HG02571 (cell line): ENCODE measurements at regions not wholly inside any gene's neighbourhood (a gene's known extent, or its start where the extent isn't known, plus 50 kb on each side); places are given as distances from the start of the nearest gene placed in this dataset.

Experiments used
- ATAC-seq: cut with Tn5 transposase; IDR thresholded peaks from one replicate; pipeline ENCODE4 v1.9.1; 2021; ENCODE audit warnings: mild to moderate bottlenecking, moderate library complexity; ENCODE audit not compliant: unreplicated experiment

DNA sequence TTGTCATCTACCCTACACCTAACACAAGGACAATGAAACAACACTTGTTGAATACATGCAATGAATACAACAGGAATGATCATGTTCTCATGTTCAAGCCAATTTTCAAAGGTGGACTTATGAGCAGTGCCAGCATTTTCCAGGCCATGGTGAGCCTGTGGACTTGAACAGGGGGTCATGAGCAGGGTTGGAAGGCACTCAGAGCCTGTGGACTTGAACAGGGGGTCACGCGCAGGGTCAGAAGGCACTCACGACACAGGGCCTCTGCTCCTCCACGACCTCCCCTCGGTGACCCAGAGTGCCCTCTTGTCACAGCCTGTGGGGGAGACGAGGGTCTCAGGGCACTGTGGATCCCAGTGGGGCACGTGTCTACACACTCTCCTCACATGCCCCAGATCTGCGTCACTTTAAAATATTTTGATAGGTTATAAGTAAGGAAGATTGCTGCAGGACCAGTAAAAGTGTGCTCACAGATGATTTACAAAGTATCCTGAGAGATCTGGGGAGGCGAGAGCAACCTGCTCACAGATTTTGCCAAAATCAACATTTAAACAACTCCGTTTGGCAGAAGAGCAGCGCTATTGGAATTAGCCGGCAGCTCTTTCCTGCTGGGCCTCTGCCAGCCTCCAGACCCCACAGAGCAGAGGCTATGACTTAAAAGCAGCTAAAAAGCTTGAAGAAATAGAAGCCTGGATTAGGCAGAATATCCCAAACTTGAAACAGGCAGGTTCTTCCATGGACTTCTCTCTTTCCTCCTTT lies 121.9 kb downstream of the TMEM18 start:
- ATAC-seq, result no peak

GRCh38 chr2:554444-554843 lies 122.8 kb downstream of the TMEM18 start:
- ATAC-seq, result no peak

DNA sequence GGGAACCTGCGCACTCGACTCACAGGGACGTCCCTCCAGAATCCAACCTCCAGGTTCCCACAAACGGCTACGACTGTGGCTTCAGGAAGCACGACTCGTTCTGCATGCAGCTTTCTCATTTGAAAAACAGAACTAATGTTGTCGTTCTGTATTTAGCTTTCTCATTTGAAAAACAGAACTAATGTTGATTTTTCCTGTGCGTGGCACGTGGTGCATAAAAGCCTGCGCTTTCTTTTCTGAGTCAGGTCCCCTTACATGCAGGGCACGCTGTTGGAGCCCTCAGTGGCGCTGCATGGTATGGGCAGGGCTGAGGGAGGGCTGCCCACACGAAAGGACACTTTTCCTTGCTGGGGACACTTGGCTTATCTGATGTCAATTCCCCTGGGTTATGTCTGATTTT lies 124.3 kb downstream of the TMEM18 start:
- ATAC-seq, result no peak

- ATAC-seq, result no peak
Measured at GRCh38 chr2:551621-552020, 125.6 kb downstream of the TMEM18 start.

DNA sequence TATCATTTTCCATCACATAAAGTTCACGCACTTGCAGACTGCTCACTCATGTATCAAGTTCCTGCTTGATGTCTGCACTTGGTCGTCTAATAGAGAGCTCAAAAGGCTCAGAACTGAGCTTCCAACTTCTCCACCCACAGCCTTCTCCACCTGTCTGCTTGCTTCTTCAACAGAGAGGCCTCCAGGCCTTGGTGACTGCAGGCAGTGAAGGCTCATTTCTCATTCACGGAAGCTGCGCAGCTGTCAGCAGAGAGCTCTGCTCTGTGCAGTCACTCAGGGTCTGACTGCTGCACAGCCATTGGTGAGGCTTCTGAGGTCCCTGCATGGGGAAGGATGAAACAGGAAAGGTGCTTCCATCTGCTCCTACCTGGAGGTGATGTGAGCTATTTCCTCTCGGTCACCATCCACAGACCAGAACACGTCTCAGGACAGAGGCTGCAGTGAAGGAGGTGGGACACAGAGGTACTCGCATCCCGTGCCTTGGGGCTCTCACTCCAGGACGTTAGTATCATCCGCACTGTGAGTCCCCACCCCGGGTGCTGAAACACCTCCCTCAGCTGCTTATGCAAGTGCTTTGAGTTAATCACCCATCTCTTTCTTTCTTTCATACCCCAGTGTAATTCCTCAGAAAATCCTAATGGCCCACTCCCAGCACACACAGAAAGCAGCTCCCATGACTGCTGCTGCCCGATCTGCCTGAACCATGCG lies 126.2 kb downstream of the TMEM18 start:
- no peak for ATAC-seq

DNA sequence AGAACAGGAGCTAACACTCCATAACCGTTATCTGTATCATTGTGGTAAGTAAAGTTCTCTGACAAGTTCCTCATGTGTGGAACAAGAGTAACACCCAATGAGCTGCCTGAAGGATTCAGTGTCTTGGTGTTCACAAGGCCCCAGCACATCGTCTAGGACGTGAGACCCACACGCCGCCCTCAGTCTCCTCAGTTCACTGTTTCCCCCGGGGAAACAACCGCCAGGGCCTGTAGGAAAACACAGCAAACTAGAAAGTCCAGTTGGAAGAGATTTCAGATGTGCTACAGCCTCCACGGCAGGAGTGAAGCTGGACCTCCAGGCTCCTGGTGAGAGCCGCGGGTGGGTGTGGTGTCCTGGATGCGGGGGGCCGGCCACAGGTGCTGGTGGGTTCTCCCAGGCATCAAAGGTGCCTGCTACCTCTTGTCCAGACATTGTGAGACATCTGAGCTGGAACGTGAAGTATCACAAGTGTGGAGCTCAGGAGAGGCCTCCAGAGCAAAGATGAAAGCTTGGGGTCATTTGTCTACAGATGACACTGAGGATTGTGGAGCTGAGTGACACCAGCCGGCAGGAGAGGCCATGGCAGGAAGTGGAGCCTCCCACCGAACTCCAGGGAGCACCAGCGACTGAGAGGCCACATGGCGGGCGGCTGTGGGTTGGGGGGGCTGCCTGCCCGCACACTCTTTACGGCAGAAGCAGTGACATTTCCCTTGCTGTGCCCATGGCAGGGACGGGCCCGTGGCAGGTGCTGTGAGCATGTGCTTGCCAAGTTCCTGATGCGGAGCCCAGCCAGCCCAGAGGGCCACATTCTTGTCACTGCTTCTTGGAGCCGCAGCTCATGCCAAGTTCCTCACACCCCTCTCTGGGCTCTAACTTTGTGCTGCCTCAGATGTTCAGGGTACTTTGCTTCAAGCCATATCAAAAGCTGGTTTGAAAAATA lies 131.2 kb downstream of the TMEM18 start:
- no peak for ATAC-seq

- ATAC-seq, result no peak
Measured at GRCh38 chr2:545228-545627, 132.0 kb downstream of the TMEM18 start.

- ATAC-seq, result no peak
Measured at GRCh38 chr2:538646-539045, 138.6 kb downstream of the TMEM18 start.

- ATAC-seq, result no peak
Measured at GRCh38 chr2:535222-535621, 142.0 kb downstream of the TMEM18 start.

DNA sequence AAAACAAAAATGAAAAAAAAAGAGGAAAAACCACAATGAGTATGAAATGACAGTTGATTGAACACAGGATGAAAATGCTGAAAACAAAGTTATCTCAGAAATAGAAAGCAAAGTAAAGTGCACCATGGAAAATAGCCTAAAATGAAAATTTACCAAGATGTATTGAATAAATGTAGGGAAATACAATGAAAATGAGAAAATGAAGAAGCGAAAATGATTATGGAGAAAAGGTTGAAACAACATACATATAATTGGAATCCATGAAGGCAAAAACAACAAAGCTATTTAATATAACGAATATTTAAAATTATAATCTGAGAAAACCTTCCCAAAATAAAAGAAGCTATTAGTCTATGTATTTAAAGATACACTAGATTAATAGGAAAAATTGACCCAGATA lies 147.4 kb downstream of the TMEM18 start:
- no peak for ATAC-seq

DNA sequence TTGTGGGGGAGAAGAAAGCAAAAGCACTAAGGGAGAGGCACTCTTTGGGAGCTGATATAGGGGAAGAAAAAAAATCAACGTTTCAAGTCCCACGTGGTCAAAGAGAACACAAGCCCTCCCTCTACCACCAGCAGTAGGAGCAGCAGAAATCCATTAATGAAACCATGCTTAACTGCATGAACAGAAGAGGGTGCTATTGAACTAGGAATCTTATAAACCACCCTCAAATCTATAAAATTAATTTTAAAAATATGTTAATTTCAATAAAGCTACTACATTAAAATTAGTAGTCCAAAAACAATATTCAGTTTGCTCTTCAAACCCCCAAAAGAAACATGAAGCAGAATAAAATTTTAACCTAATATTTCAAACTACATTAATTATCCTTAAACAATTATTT lies 147.8 kb downstream of the TMEM18 start:
- no peak for ATAC-seq

DNA sequence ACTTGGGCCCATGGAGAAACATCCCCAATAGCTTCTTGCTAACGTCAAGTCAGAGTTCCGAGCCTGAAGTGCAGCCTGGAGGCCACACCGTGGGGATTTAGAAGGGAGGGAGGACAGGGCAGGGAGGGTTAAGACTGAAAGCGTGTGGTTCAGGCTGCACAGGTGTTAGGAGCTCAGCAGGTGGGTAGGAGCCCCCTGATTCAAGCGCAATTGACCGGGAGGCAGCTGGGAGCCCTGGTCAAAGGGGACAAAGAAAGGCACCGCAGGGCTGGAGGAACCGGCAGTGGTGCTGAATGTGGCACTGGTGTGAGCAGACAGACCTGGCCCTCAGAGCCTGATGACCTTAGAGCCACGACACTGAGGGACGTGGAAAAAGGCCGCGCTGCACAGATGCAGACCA lies 149.6 kb downstream of the TMEM18 start:
- ATAC-seq, result no peak

GRCh38 chr2:526918-527317 lies 150.3 kb downstream of the TMEM18 start:
- no peak for ATAC-seq

DNA sequence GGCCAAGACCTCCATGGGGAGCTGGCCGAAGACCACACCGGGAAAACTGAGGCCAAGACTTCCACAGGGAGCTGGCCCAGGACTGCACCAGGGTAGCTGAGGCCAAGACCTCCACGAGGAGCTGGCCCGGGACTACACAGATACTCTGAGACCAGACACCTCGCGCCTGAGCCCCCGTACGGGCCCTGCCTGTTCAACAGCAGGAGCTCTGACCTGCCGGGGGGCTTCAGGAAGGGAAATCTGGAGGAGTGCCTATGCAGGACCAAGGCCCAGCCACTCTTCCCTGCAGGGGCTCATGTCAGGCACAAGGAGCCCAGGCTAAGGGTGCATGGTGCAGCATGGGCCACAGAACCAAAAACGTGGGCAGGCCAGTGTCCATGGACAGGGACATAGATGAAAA lies 151.6 kb downstream of the TMEM18 start:
- ATAC-seq, result no peak

DNA sequence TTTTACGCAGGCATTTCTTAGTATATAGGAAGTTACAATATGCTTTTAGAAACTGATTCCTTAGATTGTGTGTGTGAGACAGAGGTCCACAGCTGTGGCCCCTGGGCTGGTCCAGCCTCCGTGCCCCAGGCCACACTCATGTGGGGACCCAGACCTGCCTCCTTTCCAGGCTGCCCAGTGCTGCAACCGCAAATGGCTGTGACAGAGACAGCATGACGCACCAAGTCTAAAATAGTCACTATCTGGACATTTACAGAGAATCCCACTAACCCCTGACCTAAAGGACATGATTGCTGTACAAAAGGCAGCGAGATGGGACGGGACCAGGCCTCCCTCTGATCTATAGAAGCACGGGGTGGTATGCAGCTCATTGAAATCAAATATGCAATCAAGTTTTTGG lies 152.2 kb downstream of the TMEM18 start:
- ATAC-seq, result no peak

DNA sequence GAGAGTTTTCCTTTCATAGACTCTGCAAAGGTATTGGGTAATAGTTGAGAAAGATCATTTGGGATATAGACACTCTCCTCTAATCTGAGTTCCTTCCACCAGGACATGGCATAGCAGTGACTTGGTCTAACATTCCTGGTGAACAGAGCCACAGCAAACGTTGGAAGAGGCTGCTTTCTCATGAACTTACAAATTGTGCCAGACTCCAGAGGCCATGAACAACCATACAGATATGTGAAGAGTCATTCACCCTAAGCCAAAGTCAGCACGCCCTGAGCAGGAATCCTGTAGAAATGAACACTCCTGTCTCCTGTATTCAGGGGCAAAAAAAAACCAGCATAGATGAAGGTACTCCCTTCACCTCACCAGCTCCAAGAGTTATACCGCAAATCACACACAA lies 152.8 kb downstream of the TMEM18 start:
- no peak for ATAC-seq

- no peak for ATAC-seq
Measured at GRCh38 chr2:523698-524270, 153.4 kb downstream of the TMEM18 start.

DNA sequence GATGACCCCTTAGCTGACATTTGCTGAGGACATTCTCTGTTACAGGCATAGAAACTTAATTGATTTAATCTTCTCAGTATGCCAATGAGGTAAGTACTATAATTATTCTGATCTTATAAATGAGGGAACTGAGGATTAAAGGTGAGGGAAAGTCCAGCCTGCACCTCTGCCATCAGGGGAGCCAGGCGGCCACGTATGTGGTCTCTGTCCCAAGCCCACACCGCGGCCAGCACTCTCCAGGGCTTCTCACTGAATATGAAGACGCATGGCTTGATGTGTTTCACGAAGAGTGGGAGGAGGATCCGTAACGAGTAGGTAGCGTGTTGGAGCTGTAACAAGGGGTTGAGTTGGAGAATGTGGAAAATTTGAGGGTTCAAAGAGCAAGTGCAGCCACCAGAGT lies 154.4 kb downstream of the TMEM18 start:
- ATAC-seq, result no peak

- no peak for ATAC-seq
Measured at GRCh38 chr2:521853-522530, 155.2 kb downstream of the TMEM18 start.

GRCh38 chr2:520663-521340 lies 156.4 kb downstream of the TMEM18 start:
- ATAC-seq, result no peak
